Sigmoid colon (tissue), 6 donors: ENCODE measurements at regions not wholly inside any gene's neighbourhood (a gene's known extent, or its start where the extent isn't known, plus 50 kb on each side); places are given as distances from the start of the nearest gene placed in this dataset.

Experiments used
- DNase-seq: peaks from one replicate; pipeline ENCODE4 v3.0.0-alpha.2; 2019
- H3K27ac ChIP-seq, 4 donors: fragments of 200-600 bp; sonication (generic); one replicate each; pipeline ENCODE4 v1.5.1; 2016 to 2019; ENCODE audit warnings: mild to moderate bottlenecking in 1 of 4
- H3K27me3 ChIP-seq, 3 donors: fragments of 200-600 bp; sonication (generic); one replicate each; pipeline ENCODE4 v1.5.1; 2019; ENCODE audit warnings: mild to moderate bottlenecking in 1 of 3
- H3K36me3 ChIP-seq, 4 donors: fragments of 200-600 bp; sonication (generic); one replicate each; pipeline ENCODE4 v1.5.1; 2016 to 2019
- H3K4me1 ChIP-seq, 4 donors: fragments of 200-600 bp; sonication (generic); one replicate each; pipeline ENCODE4 v1.5.1; 2017 to 2019
- H3K4me3 ChIP-seq, 4 donors: fragments of 200-600 bp; sonication (generic); one replicate each; pipeline ENCODE4 v1.5.1; 2017 to 2019; ENCODE audit warnings: mild to moderate bottlenecking in 2 of 4, moderate library complexity in 1 of 4
- H3K9me3 ChIP-seq, 4 donors: fragments of 200-600 bp in 3 of 4; sonication (generic) in 3 of 4; one replicate each; pipeline versions ENCODE4 v1.5.1 to v1.6.1; 2013 to 2019
- EP300 ChIP-seq, 4 donors: sonication (generic); formaldehyde crosslinking; IDR thresholded peaks; one replicate each; pipeline ENCODE4 v1.6.1; 2017; ENCODE audit warnings: antibody characterized with exemption in 4 of 4
- POLR2A ChIP-seq, 2 donors: fragments of 450-650 bp; IDR thresholded peaks; one replicate each; pipeline ENCODE4 v1.6.1; 2016; ENCODE audit warnings: antibody characterized with exemption in 2 of 2, mild to moderate bottlenecking in 2 of 2, moderate library complexity in 2 of 2
- POLR2AphosphoS5 ChIP-seq, 4 donors: sonication (generic); formaldehyde crosslinking; IDR thresholded peaks; one replicate each; pipeline ENCODE4 v1.6.1; 2017; ENCODE audit warnings: antibody characterized with exemption in 4 of 4
- WGBS, 2 donors: extraction: QIAGEN DNeasy Blood & Tissue Kit; methylation state at CpG; one replicate each; pipeline ENCODE4 v1.1.7; 2013; 5-methylcytosine and 5-hydroxymethylcytosine counted together
- intact Hi-C: fragments of 100-400 bp; cut with DNase I; formaldehyde crosslinking; loops from one replicate; pipeline ENCODE4 v1.15.1; 2023
- TF ChIP-seq, protein P1 (sequence below), 4 experiments: fragments of 450-650 bp in 3 of 4; fragments of 200-600 bp in 1 of 4; IDR thresholded peaks; one replicate each; pipeline ENCODE4 v1.5.1; 2016 to 2019; ENCODE audit warnings: antibody characterized with exemption in 4 of 4, mild to moderate bottlenecking in 3 of 4, moderate library complexity in 2 of 4
- donor health status: healthy with polysubstance abuse.
- donor health status: healthy.

DNA sequence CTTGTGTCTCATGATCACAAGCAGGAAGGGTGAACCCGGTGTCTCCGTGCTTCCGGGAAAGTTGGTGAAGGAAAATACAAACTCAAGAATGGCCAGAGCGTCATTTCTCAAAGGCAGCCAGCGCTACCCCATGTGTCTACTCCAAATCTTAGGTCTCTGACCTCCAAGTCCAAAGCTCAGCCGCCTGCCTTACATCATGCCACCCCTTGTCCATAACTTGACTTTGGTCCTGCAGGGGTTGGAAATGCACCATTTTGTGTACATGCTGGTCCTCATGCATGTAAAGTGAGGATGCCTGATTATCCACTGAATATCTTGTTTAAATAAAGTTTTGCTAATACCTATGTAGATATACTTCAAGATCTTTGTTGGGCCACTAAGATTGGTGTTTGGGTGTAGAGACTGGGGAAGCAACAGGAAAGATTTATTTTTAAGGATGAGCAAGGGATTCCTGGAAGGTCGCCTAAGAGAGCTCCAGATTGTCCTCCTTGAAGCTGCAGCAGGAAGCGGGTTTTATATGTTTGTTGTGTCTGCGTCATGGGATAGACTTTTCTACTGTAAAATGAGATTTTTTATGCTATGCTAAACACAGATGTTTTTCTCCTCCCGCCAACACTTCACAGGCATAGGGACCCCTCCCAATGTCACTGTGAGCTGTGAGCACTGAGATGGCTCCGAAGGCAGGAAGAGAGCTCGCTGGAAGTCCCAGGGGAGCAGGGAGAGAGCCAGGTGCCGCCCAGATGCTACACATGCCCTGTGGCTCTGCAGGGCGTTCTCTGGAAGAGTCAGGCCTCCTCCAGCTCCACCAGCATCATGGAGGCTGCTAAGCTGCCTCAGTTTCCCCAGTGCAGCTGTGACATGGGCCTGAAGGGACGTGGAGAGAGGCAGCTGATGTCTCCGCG is 176.2 kb upstream of the HDAC4 start:
- no peak for TF ChIP-seq POLR2A (IDR thresholded peaks at IDR 0.05)
- no peak for TF ChIP-seq EP300 (IDR thresholded peaks at IDR 0.05)
- intact Hi-C loops, result no loop called here
- no peaks in the 10 kb centered on the region for H3K27me3 ChIP-seq
- no peak overlapping the region for H3K27ac ChIP-seq
- 85 to 87% methylated on average over 17 of the region's 17 CpGs for WGBS, 2 donors
- H3K36me3 ChIP-seq, result no peaks in the 10 kb centered on the region
- H3K4me1 ChIP-seq, result peaks cover 0 to 13% (median 8%) of the 10 kb centered on the region in 4 donors
- H3K4me3 ChIP-seq, result no peak overlapping the region
- no peak for DNase-seq
- H3K9me3 ChIP-seq, result no peaks in the 10 kb centered on the region

DNA sequence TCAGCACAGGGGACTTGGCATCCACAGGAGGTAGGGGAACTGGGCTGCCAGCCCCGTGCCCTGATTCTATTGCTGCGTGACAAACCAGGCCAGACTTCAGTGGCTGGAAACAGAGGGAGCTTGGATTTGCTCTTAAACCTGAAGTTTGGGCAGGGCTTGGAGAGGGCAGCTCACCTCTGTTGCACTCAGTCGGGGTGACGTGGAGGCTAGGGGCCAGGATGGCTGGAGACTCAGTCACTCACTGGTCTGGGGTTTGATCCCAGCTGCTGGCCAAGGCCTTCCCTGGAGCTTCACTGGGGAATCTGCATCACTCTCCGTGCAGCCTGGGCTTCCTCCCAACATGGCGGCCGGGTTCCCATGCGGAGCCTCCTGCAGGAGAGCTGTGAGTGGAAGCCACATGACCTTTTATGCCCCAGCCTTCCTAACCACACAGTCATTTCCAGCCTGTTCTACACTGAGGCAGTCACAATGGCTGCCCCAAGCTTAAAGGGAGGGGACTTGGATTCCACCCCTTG is 175.2 kb upstream of the HDAC4 start:
- Histone ChIP-seq H3K27me3 (no peaks in the 10 kb centered on the region), H3K4me3 (no peak overlapping the region), H3K4me1 (peaks cover 0 to 13% (median 8%) of the 10 kb centered on the region in 4 donors), H3K27ac (no peak overlapping the region), H3K36me3 (no peaks in the 10 kb centered on the region), H3K9me3 (no peaks in the 10 kb centered on the region)
- no peak for DNase-seq
- WGBS, 2 donors, result 94 to 95% methylated on average over 8 of the region's 8 CpGs
- TF ChIP-seq POLR2A (IDR thresholded peaks at IDR 0.05) (no peak), POLR2AphosphoS5 (IDR thresholded peaks at IDR 0.05) (no peak), EP300 (IDR thresholded peaks at IDR 0.05) (no peak)
- TF ChIP-seq, protein P1, sequence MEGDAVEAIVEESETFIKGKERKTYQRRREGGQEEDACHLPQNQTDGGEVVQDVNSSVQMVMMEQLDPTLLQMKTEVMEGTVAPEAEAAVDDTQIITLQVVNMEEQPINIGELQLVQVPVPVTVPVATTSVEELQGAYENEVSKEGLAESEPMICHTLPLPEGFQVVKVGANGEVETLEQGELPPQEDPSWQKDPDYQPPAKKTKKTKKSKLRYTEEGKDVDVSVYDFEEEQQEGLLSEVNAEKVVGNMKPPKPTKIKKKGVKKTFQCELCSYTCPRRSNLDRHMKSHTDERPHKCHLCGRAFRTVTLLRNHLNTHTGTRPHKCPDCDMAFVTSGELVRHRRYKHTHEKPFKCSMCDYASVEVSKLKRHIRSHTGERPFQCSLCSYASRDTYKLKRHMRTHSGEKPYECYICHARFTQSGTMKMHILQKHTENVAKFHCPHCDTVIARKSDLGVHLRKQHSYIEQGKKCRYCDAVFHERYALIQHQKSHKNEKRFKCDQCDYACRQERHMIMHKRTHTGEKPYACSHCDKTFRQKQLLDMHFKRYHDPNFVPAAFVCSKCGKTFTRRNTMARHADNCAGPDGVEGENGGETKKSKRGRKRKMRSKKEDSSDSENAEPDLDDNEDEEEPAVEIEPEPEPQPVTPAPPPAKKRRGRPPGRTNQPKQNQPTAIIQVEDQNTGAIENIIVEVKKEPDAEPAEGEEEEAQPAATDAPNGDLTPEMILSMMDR (IDR thresholded peaks at IDR 0.05), result no peak
- intact Hi-C loops, result no loop called here

DNA sequence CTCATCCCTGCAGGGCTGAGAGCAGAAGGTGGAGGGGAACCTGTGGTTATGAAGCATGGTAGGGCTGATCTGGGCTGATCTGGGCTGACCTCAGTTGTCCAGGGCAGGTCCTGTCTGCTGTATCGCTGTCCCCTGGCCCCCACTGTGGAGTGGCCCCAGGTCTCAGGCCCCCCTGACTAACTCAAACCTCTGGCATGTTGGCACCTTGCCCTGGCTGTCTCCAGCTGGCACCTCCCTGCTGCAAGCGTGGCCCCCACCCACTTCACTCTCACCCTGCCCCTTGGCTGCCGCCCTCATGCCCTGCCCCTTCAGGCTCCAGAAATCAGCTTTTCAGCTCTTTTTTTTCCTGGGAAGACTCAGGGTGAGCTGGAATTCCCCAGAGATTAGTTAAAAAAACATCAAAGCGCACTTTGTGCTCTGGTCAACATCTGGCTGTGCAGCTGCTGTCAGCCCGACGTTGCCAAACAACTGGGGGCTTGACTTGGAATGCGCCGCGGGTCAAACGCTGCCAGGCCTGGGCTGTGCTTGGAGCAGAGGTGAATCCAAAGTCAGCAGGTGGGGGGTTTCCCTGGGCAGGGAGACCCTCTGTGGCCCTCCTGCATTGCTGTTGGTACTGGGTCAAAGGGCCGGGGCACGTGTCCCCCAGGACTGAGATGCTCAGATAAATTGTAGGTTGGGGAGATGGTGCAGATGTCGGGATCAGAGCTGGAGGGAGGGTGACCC is 173.8 kb upstream of the HDAC4 start:
- DNase-seq, result no peak
- intact Hi-C loops, result no loop called here
- H3K27ac ChIP-seq, result no peak overlapping the region
- H3K4me1 ChIP-seq, result peaks cover 0 to 13% (median 8%) of the 10 kb centered on the region in 4 donors
- H3K4me3 ChIP-seq, result no peak overlapping the region
- H3K9me3 ChIP-seq, result no peaks in the 10 kb centered on the region
- peak in 1 of 4 donors; percentile 35 for TF ChIP-seq POLR2AphosphoS5 (IDR thresholded peaks at IDR 0.05)
- TF ChIP-seq EP300 (IDR thresholded peaks at IDR 0.05), result no peak
- no peaks in the 10 kb centered on the region for H3K36me3 ChIP-seq
- no peaks in the 10 kb centered on the region for H3K27me3 ChIP-seq
- 40 to 60% methylated on average over 13 of the region's 13 CpGs for WGBS, 2 donors

DNA sequence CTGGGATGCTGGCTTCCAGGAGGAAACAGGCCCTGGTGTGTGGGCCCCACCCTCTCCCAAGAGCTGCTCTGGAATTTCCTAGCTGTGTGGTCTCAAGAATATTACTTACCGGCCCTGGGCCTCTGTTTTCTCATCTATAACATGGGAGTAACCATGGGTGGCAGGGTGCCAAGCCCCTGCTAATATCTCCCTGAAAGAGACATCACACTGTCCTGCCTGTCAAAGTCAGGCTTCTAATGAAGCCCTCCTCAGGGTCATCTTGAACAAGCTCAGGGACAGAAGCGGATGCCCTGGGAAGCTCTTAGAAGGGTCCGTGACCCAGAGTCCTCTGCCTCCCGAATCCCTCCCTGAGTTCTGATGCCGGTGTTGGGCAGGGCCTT is 173.2 kb upstream of the HDAC4 start:
- TF ChIP-seq POLR2AphosphoS5 (IDR thresholded peaks at IDR 0.05) (no peak), EP300 (IDR thresholded peaks at IDR 0.05) (no peak), POLR2A (IDR thresholded peaks at IDR 0.05) (no peak)
- TF ChIP-seq, protein P1 (IDR thresholded peaks at IDR 0.05), result no peak
- intact Hi-C loops, result no loop called here
- Histone ChIP-seq H3K4me1 (peaks cover 0 to 13% (median 8%) of the 10 kb centered on the region in 4 donors), H3K9me3 (no peaks in the 10 kb centered on the region), H3K27ac (no peak overlapping the region), H3K4me3 (no peak overlapping the region), H3K36me3 (no peaks in the 10 kb centered on the region), H3K27me3 (no peaks in the 10 kb centered on the region)
- DNase-seq, result no peak
- WGBS, 2 donors, result 80 to 83% methylated on average over 5 of the region's 5 CpGs

DNA sequence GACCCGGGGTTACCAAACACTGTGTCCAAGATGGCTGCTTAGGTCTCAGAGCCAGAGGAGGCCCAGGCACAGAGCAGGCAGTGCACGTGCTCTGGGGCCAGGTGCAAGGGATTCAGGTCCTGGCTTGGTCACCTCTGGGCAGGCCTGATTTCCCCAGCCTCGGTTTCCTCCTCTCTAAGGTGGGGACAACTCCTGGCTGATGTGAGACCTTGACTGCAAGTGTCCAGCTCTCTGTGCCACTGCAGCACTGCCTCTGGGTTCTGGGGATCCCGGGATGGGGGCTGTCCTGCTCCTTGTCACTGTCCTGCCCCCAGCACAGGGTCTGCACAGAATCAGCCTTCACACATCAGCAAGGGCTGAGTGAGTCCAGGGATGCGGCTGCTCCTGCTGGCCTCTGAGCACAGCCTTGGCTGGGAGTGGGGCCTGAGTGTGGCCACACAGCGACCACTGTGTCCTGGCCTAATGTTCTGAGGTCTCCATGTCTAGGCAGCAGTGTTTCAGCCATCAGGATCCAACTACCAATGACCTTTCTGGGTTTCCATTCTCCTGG is 170.2 kb upstream of the HDAC4 start:
- H3K36me3 ChIP-seq, result no peaks in the 10 kb centered on the region
- H3K4me3 ChIP-seq, result no peak overlapping the region
- no peak overlapping the region for H3K27ac ChIP-seq
- peaks cover 0 to 13% (median 8%) of the 10 kb centered on the region in 4 donors for H3K4me1 ChIP-seq
- no peak for DNase-seq
- 59 to 82% methylated on average over 6 of the region's 6 CpGs for WGBS, 2 donors
- H3K9me3 ChIP-seq, result no peaks in the 10 kb centered on the region
- intact Hi-C loops, result no loop called here
- no peaks in the 10 kb centered on the region for H3K27me3 ChIP-seq
- TF ChIP-seq, protein P1 (IDR thresholded peaks at IDR 0.05), result no peak
- TF ChIP-seq POLR2A (IDR thresholded peaks at IDR 0.05) (no peak), EP300 (IDR thresholded peaks at IDR 0.05) (no peak), POLR2AphosphoS5 (IDR thresholded peaks at IDR 0.05) (no peak)
